Parathyroid adenoma (tissue), 2 donors: ENCODE measurements at regions not wholly inside any gene's neighbourhood (a gene's known extent, or its start where the extent isn't known, plus 50 kb on each side); places are given as distances from the start of the nearest gene placed in this dataset.

Source experiments
- H2AFZ ChIP-seq: fragments of 300-600 bp; sonication (generic); one replicate; pipeline ENCODE4 v1.7.0; 2017; ENCODE audit warnings: antibody characterized with exemption, mild to moderate bottlenecking
- H3K27ac ChIP-seq: fragments of 300-600 bp; sonication (generic); one replicate; pipeline ENCODE4 v1.7.0; 2017
- H3K27me3 ChIP-seq: fragments of 300-600 bp; sonication (generic); one replicate; pipeline ENCODE4 v1.7.0; 2017; ENCODE audit warnings: low read length; ENCODE audit not compliant: control insufficient read depth, insufficient read depth
- H3K36me3 ChIP-seq: fragments of 300-600 bp; sonication (generic); one replicate; pipeline ENCODE4 v1.7.0; 2017; ENCODE audit warnings: low read length; ENCODE audit not compliant: control insufficient read depth, insufficient read depth
- H3K4me1 ChIP-seq: fragments of 300-600 bp; sonication (generic); one replicate; pipeline ENCODE4 v1.7.0; 2017; ENCODE audit warnings: control low read depth
- H3K4me2 ChIP-seq: fragments of 300-600 bp; sonication (generic); one replicate; pipeline ENCODE4 v1.7.0; 2017; ENCODE audit warnings: low read length
- H3K4me3 ChIP-seq: fragments of 300-600 bp; sonication (generic); one replicate; pipeline ENCODE4 v1.7.0; 2017; ENCODE audit warnings: low read depth, low read length
- H3K79me2 ChIP-seq: fragments of 300-600 bp; sonication (generic); one replicate; pipeline ENCODE4 v1.7.0; 2017; ENCODE audit warnings: control low read depth
- H3K9ac ChIP-seq: fragments of 300-600 bp; sonication (generic); one replicate; pipeline ENCODE4 v1.7.0; 2017; ENCODE audit warnings: mild to moderate bottlenecking
- H3K9me3 ChIP-seq: fragments of 300-600 bp; sonication (generic); one replicate; pipeline ENCODE4 v1.7.0; 2017; ENCODE audit warnings: low read length; ENCODE audit not compliant: control insufficient read depth
- CTCF ChIP-seq: fragments of 300-600 bp; sonication (generic); IDR thresholded peaks from one replicate; pipeline ENCODE4 v1.7.0; 2017; ENCODE audit warnings: antibody characterized with exemption, mild to moderate bottlenecking
- donor health status: primary hyperparathyroidism.

GRCh38 chr11:70541176-70541575 lies 142.8 kb downstream of the CTTN start:
- no peak overlapping the region for H3K4me3 ChIP-seq
- H3K79me2 ChIP-seq = no peaks in the 10 kb centered on the region
- no peak overlapping the region for H3K4me2 ChIP-seq
- H2AFZ ChIP-seq = no peak overlapping the region
- no peak overlapping the region for H3K9ac ChIP-seq
- TF ChIP-seq CTCF = no peak
- no peaks in the 10 kb centered on the region for H3K27me3 ChIP-seq
- no peaks in the 10 kb centered on the region for H3K4me1 ChIP-seq
- no peaks in the 10 kb centered on the region for H3K36me3 ChIP-seq
- H3K27ac ChIP-seq = no peak overlapping the region
- no peaks in the 10 kb centered on the region for H3K9me3 ChIP-seq

- H3K79me2 ChIP-seq = no peaks in the 10 kb centered on the region
- H3K27ac ChIP-seq = no peak overlapping the region
- H3K9ac ChIP-seq = no peak overlapping the region
- no peak overlapping the region for H2AFZ ChIP-seq
- no peaks in the 10 kb centered on the region for H3K27me3 ChIP-seq
- no peaks in the 10 kb centered on the region for H3K36me3 ChIP-seq
- no peaks in the 10 kb centered on the region for H3K4me1 ChIP-seq
- no peak overlapping the region for H3K4me2 ChIP-seq
- no peak for TF ChIP-seq CTCF
- no peaks in the 10 kb centered on the region for H3K9me3 ChIP-seq
- H3K4me3 ChIP-seq = no peak overlapping the region
These were observed 143.4 kb downstream of the CTTN start for GRCh38 chr11:70541699-70542098.

DNA sequence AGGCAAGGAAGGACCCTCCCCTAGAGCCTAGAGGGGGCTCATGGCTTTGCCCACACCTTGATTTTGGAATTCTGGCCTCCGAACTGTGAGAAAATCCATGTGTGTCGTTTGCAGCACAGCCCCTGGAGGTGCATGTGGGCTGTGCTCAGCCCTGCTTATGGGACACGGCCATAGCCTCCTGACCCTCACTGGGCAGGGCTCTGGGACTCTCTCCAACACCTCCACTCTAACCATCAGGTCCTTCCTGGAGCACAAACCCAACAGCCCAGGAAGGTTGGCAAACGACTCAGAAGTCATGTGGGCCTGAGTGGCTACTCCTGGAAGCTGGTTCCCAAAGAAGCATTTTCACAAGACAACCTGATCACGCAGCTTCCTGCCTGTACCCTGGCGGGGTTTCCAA lies 144.1 kb downstream of the CTTN start:
- Histone ChIP-seq H3K4me3 (no peak overlapping the region), H3K79me2 (no peaks in the 10 kb centered on the region), H3K27me3 (no peaks in the 10 kb centered on the region)

DNA sequence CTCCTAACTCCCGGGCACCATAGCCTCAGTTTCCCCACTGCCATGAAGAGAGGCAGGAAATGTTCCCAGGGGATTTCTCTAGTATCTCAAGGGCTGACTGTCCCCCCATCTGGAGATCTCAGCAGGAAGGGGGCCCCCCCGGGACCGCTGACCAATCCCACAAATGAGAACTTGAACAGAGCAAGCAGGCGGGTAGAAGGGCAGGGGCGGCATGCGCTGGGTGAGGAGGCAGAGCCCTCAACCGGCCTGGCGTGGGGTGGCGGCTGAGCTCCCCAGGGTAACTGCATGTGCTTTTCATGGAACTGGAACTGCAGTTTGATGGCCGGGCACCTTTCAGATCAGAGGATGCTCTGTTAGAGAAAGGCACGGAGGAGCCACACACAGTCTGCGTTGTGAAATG lies 144.5 kb downstream of the CTTN start:
- Histone ChIP-seq H3K79me2 (no peaks in the 10 kb centered on the region), H3K4me2 (no peak overlapping the region), H3K27me3 (no peaks in the 10 kb centered on the region), H3K4me1 (no peaks in the 10 kb centered on the region), H3K9ac (no peak overlapping the region), H3K27ac (no peak overlapping the region), H2AFZ (no peak overlapping the region), H3K9me3 (no peaks in the 10 kb centered on the region), H3K36me3 (no peaks in the 10 kb centered on the region), H3K4me3 (no peak overlapping the region)
- TF ChIP-seq CTCF = no peak

More for the DNA sequence above, 144.1 kb downstream of the CTTN start:
- no peak overlapping the region for H3K4me2 ChIP-seq
- TF ChIP-seq CTCF = no peak
- H3K9ac ChIP-seq = no peak overlapping the region
- no peaks in the 10 kb centered on the region for H3K9me3 ChIP-seq
- no peaks in the 10 kb centered on the region for H3K4me1 ChIP-seq
- H3K27ac ChIP-seq = no peak overlapping the region
- no peaks in the 10 kb centered on the region for H3K36me3 ChIP-seq
- H2AFZ ChIP-seq = no peak overlapping the region

DNA sequence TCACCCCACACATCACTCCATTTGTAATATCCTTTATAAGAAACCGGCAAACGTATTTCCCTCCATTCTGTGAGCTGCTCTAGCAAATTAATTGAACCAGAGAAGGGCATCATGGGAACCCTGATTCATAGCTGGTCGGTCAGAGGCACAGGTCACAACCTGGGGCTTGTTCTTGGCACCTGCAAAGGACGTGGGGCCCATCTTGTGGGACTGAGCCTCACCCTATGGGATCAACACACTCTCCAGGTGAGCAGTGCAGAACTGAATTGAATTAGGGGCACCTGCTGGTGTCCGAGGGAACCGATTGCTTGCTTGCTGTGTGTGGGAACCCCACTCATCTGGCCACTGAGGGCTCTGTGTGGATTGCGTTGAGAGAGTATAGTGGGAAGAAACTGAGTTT lies 145.3 kb downstream of the CTTN start:
- Histone ChIP-seq H3K79me2 (no peaks in the 10 kb centered on the region), H3K4me3 (no peak overlapping the region), H3K27ac (no peak overlapping the region), H3K9me3 (no peaks in the 10 kb centered on the region), H3K36me3 (no peaks in the 10 kb centered on the region), H3K27me3 (no peaks in the 10 kb centered on the region), H2AFZ (no peak overlapping the region), H3K4me2 (no peak overlapping the region), H3K9ac (no peak overlapping the region), H3K4me1 (no peaks in the 10 kb centered on the region)
- no peak for TF ChIP-seq CTCF
